ENCODE measurements at regions not wholly inside any gene's neighbourhood (a gene's known extent, or its start where the extent isn't known, plus 50 kb on each side); places are given as distances from the start of the nearest gene placed in this dataset.
"Not testable (repeated sequence)": the region's sequence is repeated elsewhere in the genome, so short reads cannot be mapped to it uniquely, and the experiment has no call there.

DNA sequence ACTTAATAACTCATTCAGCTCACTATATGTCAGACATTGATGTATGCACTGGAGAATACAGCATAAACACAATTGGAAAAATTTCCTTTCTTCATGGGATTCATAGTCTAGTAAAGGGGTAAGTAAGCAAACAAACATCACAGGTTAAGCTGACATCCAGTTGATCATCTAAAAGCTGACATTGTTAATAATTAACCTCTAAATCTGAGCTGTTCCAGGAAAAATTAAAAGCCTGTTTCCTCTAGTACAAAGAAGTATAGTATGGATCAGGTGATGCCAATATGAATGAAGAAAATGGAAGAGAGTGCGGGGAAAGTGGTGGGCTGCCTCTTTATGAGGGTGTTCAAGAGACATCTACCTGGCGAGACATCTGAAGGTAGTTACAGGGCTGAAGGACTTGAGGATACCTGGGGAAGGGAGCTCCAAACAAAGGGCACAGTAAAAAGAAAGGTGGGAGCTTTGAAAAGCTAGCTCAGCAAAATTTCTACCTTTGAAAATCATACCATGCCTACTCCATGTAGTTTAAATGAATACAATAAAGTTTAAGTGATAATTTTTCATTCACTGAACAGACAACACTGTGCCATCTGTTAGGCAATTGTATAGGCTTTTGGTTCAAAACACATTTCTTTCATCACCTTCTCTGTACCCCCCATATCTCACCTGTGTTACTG lies 619.3 kb downstream of the TRIB2 start:
- intact Hi-C loops (cut with micrococcal nuclease), result no loop called here

DNA sequence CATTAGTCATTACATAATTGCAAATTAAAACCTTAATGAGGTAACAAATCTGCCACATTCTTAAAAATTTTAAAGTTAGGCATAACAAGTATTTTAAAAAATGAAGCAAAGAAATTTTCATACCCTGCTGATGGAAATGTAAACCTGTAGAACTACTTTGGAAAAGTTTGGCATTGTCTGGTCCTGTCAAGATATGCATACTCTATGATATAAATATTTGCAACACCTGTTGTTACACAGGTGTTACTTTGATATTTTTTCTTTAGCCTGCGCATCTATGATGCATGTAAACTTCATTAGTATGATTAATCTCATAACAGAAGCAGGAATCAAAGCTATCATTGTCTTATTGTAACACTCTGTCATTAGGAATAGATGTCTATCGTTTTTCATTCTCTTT lies 634.3 kb downstream of the TRIB2 start:
- intact Hi-C loops (cut with micrococcal nuclease), result no loop called here

DNA sequence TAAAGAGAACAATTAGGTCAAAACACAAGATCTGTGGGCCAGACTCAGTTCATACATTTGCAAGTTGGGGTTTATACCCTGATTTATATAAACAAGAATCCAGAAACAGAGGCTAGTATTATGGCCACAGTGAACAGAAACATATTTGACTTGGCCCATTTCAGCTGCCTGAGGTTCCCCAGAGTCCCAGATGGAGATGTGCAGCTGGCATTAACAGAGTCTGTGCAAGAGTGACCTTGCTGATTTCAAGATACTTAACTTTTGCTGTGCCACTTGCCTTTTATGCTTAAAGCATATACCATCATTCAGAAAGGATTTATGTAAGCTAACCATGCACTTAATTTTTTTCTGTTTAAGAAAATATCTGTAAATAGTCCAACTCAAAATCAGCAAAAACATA lies 636.3 kb downstream of the TRIB2 start:
- intact Hi-C loops (cut with micrococcal nuclease), result no loop called here

DNA sequence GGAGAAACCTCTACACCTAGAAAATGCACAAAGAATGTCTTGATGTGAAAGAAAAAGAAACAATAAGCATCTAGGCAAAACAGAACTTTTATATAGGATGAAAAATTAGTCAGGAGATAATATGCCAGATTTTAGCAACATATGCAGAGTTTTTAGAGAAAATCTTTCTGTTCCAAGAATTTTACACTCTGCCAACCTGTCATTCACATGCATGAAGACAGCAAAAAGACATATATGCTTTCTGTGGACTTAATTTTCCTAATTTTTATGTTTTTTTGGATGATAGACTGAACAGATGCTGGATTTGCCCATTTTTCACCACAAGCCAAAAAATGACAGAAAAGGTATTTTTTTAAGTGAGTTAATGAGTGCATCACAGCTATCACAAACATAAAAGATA lies 637.3 kb downstream of the TRIB2 start:
- intact Hi-C loops (cut with micrococcal nuclease), result no loop called here

DNA sequence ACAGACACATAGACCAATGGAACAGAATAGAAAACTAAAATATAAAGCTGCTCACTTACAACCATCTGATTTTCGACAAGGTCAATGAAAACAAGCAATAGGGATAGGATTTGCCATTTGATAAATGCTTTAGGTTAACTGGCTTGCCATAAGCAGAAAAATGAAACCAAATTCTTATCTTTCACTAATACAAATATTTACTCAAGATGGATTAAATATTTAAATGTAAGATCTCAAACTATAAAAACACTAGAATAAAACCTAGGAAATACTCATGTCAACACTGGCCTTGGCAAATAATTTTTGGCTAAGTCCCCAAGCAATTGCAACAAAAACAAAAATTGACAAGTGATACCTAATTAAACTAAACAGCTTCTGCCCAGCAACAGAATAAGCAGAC lies 665.2 kb downstream of the TRIB2 start:
- intact Hi-C loops (cut with micrococcal nuclease), result not testable (repeated sequence)

DNA sequence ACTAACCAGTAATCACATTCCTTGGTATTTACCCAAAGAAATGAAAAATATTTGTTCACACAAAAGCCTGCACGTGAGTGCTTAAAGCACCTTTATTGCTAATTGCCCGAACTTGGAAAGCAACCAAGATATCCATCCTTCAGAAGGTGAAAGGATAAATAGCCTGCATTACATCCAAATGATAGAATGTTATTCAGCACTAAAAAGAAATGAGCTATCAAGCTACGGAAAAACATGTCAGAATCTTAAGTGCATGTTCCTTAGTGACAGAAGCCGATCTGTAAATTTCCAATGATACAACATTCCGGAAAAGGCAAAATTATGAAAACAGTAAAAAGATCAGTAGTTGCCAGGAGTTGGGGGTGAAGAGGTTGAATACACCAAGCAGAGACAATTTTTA lies 672.4 kb downstream of the TRIB2 start:
- intact Hi-C loops (cut with micrococcal nuclease), result not testable (repeated sequence)

DNA sequence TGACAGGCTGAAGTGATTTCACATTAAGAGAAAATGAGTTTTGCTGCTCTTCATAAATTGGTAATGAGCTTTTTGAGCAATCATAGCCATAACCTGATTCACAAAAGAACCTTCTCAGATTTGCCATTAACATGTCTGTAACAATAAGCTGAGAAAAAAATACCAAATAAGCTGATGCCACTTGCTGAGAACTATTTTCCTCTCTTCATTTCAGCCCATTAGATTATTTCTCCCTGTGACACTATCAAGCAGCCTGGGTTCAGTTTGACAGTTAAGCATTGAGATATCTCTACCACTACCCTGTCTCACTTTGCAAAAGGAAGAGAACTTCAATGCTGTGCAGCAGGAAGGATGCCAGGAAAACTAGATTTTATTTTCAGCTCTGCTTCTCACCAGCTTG lies 673.9 kb downstream of the TRIB2 start:
- intact Hi-C loops (cut with micrococcal nuclease), result no loop called here

DNA sequence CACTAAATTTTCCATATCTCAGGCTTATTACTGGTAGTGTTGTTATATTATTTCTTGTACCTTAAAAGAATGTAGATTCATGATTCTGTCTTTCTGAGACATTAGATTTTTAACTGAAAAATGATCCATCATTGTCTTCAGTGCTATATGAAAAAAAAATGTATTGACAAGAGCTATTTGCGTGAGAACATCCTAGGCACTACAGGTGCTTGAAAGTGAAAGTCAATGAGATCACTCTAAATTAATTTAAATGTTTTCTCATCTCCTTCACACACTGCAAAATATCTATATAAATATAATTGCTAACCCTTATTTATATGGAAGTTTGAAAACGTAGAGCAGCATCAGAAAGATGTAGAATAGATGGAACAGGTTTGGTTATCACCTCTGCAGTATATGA lies 684.6 kb downstream of the TRIB2 start:
- intact Hi-C loops (cut with micrococcal nuclease), result no loop called here

DNA sequence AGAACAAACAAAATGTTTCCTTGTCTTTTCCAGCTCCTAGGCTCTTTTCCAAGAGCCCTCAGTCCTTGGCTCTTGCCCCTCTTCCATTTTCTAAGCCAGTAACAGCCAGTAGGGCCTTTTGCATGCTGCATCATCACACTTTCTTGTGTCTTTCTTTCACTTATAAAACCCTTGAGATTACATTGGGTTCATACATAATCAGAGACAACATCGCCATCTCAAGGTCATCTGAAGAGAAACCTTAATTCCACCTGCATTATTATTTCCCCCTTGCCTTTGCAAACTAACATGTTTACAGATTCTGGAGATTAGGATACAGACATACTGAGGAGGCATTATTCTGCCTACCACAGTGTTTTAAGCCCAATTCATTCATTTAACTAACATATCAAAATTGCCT lies 697.3 kb downstream of the TRIB2 start:
- intact Hi-C loops (cut with micrococcal nuclease), result no loop called here

DNA sequence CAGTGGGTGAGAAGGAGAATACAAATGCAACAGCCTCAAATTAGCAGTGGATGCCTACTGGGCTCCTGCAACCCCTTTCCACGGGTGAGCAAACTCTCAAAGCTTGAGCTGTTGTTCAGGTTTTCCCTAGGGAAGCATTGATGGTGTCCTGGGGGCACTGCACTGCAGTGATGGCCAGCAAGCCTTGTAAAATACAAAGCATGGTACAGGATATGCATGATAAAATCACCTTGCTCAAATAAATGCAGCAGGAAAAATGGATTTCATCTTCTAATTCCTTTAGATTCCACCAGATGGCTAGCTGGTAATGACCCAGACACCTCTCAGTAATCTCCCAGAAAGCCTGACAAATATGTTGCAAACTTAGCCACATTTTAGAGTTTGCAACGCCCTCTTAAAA lies 698.2 kb downstream of the TRIB2 start:
- intact Hi-C loops (cut with micrococcal nuclease), result no loop called here

DNA sequence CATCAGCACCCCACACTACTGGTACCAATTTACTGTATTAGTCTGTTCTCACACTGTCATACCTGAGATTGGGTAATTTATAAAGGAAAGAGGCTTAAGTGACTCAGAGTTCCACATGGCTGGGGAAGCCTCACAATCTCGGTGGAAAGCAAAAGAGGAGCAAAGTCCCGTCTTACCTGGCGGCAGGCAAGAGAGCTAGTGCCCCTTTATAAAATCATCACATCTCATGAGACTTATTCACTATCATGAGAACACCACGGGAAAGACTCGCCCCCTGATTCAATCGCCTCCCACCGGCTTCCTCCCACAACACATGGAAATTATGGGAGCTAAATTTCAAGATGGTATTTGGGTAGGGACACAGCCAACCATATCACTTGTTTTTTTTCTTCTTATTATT lies 717.2 kb downstream of the TRIB2 start:
- intact Hi-C loops (cut with micrococcal nuclease), result no loop called here

DNA sequence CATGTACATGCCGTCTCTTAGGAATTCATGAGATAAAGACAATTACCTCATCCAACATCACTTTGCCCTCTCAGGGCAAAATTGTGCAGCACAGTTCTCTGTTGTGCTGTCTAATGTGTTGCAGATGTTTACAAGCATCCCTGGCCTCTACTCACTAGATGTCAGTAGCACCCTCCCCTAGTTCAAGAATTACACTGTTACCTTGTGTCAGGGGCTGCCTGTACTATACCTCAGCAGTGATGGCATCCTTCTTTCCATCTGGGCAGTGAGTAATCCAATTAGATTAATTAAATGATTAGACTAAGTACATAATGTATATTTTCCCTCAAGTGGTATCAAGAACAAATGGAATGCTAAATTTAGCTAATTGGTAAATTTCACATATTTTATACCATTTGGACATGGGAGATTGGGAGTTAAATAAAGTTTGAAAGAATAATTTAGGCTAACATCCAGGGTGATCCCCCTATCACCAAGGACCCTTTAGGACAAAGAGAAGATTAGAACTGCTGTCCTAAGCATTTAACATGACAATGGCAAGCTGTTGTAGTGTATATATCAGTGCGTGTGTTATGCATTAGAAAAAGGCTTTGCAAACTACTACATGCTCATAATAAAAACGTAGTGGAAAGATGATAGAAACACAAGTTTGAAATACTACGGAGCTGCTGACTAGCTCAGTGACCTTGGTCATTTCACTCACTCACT lies 727.0 kb downstream of the TRIB2 start:
- intact Hi-C loops (cut with micrococcal nuclease), result not testable (repeated sequence)

DNA sequence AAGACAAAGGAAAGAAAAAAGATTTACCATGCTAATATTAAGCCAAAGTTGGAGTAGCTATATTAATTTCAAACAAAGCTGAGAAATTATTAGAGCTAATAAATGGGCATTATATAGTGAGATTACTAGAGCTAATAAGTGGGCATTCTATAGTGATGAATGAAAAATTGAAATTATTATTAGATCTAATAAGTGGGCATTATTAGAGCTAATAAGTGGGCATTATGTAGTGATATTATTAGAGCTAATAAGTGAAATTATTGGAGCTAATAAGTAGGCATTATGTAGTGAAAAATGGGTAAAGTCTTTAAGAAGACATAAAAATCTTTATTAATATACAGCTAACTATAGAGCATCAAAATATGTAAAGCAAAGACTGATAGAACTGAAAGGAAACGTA lies 745.7 kb downstream of the TRIB2 start:
- intact Hi-C loops (cut with micrococcal nuclease), result no loop called here

DNA sequence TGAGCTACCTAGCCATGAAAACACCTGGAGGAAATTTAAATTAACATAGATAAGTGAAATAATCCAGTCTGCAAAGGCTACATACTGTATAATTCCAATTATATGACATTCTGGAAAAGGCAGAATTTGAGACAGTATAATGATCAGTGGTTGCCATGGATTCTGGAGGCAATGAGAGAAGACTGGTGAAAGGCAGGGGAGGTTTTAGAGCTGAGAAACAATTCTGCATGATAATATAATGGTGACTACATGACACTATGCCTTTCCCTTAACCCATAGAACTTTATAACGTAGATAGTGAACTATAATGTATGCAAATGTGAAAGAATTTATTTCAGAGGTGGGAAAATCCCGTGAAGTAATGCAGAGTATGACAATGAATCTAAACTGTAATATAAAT lies 749.3 kb downstream of the TRIB2 start:
- intact Hi-C loops (cut with micrococcal nuclease), result no loop called here

DNA sequence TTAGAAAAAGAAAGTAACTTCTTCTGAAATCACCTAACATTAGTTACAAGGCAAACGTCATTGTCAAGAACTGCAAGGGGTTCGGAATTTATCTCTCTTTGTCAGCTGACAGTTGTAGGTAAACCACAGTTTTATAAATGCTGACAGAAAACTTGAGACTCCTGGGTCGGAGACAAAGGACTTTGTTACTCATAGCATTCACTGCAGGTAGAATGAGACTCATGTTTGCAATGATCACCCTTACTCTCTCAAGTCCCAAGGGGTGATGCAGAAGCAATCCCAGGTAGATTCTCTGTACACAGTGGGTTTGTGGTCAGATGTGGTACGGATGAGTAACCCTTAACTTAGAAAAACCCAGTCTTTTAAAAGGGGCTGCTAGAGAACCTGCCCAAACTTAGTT lies 757.8 kb downstream of the TRIB2 start:
- intact Hi-C loops (cut with micrococcal nuclease), result no loop called here

DNA sequence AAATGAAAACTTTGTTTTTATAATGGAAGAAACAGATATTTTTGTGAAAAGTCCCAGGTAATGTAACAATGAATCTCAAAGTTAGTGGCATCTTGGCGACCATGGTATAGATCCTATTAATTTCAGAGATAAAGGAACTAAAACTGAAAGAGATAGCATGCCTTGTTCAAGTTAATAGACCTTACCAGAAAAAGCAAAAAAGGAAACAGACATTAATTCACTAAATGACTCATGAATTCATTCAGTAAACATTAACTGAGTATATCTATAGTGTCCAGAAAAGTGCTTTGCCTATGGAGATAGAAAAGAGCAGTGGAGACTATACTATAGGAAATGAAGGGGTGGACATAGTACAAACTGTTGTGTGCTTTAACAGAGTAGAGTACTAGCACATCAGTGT lies 763.3 kb downstream of the TRIB2 start:
- intact Hi-C loops (cut with micrococcal nuclease), result no loop called here

DNA sequence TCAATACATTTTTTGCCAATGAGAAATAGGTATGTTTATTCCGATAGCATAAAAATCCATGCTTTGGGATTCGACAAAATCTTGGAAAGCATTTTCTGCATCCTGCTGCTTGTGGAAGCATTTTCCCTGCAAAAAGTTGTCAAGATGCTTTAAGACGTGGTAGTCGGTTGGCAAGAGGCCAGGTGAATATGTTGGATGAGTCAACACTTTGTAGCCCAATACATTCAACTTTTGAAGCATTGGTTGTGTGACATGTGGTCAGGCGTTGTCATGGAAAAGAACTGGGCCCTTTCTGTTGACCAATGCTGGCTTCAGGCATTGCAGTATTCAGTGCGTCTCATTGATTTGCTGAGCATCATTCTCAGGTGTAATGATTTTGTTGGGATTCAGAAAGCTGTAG lies 764.5 kb downstream of the TRIB2 start:
- intact Hi-C loops (cut with micrococcal nuclease), result no loop called here

DNA sequence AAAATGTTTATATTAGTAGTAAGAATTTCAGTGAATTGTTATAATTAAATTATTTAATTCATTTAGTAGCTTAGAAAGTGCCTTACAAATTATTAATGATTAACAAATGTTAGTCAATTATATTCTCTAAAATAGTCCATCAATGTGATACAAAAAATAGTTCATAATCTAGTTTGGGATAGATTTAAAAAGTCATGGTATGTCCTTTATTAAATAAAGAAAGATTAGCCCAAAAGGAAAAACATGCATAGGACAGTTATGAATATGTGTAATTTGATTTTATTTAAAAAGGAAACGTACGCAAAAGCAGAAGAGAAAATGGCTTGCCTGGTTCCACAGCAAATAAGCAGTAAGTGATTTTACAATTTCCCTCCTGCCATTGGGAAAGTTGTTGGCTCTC lies 768.5 kb downstream of the TRIB2 start:
- intact Hi-C loops (cut with micrococcal nuclease), result no loop called here

DNA sequence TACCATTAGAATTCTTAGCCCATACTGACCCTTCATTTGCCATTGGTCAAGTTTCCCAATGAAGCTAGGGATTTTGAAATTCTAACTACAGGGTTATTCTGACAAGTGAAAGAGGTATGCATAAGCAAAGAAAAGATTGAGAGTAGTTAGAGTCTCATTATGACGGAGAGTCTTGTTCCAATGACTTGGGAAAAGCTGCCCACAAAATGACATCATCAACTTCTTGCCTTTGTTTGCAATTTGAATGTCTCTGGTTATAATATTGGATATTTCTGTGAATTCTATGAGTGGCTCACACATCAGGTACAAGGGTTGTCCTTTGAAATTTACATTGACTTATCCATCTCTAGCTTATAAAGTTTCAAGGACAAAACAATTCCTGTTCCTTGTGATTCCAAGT lies 772.2 kb downstream of the TRIB2 start:
- intact Hi-C loops (cut with micrococcal nuclease), result no loop called here

DNA sequence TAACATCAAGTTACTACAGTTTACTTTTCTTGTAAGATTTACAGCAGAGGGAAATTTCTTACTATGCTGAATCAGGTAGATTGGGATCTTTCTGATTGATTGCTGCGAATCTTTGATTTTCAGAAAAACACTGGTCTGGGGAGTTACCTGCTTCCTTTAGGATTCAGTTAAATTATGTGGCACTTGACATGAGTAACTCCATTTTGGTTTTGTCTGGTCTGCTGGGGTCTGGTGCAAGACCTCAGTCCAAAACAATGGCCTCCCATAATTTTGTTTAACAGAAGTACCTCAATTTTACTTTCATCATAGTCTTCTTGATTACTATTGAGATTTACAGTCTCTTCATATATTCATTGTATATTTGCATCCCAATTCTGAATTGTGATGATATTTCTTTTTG lies 775.5 kb downstream of the TRIB2 start:
- intact Hi-C loops (cut with micrococcal nuclease), result no loop called here

DNA sequence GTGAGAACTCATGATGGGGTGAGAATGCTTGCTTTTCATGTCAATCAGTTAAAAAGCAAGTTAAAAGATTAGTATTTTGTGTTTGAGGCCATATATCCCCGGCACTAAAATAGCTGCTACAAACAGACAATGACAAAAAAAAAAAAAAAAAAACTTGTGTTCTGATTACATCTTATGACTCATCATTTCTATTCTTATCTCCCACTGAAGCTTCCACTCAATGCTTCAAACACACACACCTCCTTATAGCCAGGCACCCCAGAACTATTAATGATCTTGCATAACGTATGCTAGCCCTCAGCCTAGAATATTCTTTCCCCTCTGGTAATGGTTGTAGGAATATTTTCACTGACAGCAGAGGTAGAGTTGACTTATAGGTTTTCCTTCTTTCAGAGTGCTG lies 778.3 kb downstream of the TRIB2 start:
- intact Hi-C loops (cut with micrococcal nuclease), result no loop called here

DNA sequence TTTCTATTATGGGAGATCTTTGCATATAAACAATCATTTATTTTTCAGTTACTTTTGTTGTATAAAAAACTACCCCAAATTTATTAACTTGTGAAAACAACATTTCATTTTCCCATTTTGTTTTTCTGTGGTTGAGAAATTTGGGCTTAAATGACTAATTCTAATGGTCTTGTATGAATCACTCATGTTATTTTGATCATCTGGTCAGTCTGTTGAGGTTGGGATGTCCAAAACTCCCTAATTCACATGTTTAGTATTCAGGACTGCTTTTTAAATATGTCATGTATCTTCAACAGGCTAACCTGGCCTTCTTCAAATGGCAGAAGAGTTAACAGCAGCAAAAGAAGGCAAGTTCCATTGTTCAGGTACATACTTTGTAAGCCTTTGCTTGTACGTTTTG lies 788.1 kb downstream of the TRIB2 start:
- intact Hi-C loops (cut with micrococcal nuclease), result no loop called here

DNA sequence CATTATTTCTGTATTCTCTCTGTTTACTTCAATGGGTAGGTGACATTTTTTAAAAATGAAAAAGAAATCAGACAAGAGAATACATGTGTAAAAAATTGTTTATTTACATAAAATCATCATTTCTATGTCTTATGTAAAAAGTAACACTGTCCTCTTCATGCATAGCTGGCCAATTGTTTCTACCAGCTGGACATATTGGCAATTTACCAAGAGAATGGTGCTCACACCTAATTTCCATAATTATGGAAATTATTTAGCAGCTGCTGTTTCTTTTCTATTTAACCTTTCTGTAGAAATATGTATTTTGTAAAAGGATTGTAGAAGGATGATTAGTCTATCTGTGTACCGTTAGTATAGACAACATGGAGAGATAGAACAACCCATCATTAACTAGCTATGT lies 791.9 kb downstream of the TRIB2 start:
- intact Hi-C loops (cut with micrococcal nuclease), result no loop called here
